GM20000 (cell line): ENCODE measurements at regions not wholly inside any gene's neighbourhood (a gene's known extent, or its start where the extent isn't known, plus 50 kb on each side); places are given as distances from the start of the nearest gene placed in this dataset.

ENCODE experiments used
- DNase-seq: peaks from one replicate; pipeline ENCODE4 v3.0.0; 2012; ENCODE audit warnings: low spot score
- CTCF ChIP-seq: IDR thresholded peaks from 2 replicates; pipeline ENCODE4 v1.5.1; 2012; ENCODE audit warnings: mild to moderate bottlenecking, control low read depth; ENCODE audit errors: extremely low read depth, missing control alignments

DNA sequence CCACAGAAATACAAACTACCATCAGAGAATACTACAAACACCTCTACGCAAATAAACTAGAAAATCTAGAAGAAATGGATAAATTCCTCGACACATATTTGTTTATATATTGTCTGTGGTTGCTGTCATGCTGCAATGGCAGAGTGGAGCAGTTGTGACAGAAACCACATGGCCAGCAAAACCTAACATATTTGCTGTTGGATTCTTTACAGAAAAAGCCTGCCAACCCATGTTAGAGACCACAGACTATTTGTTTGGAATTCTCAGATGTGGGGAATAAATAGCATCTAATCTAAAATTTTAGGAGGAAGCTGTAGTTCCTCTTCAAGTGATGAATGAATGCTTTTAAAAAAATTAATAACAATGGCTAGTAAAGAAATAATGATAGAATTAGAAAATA, 341.6 kb upstream of the AZI2 start:
- no peak for DNase-seq
- TF ChIP-seq CTCF = no peak

DNA sequence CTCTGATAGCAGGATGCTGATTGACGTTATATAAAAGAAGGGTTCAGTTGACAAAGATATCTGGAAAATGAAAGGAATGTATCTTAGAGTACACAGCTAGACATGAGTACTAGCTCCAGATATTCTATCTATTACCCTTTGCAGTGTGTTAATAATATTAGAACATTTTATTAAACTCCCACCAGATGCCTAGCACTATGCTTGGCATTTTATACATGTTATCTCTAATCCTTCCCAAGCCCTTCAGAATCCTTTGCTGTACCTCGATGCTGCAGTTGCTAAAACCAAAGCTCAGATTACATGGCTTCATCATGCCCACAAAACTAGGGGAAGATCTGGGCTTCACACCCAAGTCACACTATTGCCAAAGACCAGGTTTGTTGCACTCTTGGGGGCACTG, 350.1 kb upstream of the AZI2 start:
- TF ChIP-seq CTCF = no peak
- no peak for DNase-seq

DNA sequence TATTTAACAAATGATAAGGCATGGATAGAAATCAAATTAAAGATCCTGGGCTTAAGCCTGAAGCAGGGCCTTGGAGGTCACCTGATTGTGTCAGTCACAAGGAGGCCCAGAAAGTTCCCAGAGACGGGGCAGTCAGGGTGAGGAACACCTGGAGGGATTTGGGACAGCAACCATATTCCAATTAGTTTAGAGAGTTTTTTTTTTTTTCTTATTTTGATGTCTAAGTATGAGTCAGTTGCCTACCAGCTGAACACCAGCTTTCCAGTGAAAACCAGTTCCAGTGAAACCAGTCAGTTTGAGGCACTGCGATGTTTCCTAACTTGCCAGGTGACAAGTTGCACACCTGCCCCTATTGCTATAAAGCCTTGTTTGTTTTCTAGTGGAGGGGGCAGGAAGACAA, 350.7 kb upstream of the AZI2 start:
- DNase-seq = no peak

GRCh38 chr3:28700728-28701127, 352.1 kb upstream of the AZI2 start:
- no peak for TF ChIP-seq CTCF
- DNase-seq = no peak

More for the DNA sequence above, 350.7 kb upstream of the AZI2 start:
- TF ChIP-seq CTCF = no peak

- no peak for DNase-seq
- no peak for TF ChIP-seq CTCF
Measured at GRCh38 chr3:28703843-28704242, 355.2 kb upstream of the AZI2 start.

GRCh38 chr3:28711293-28711692, 362.7 kb upstream of the AZI2 start:
- TF ChIP-seq CTCF = no peak
- no peak for DNase-seq

GRCh38 chr3:28716939-28717338, 368.3 kb upstream of the AZI2 start:
- no peak for TF ChIP-seq CTCF

More at GRCh38 chr3:28716939-28717338, 368.3 kb upstream of the AZI2 start:
- DNase-seq = no peak
